GM12878 (cell line): ENCODE measurements at regions not wholly inside any gene's neighbourhood (a gene's known extent, or its start where the extent isn't known, plus 50 kb on each side); places are given as distances from the start of the nearest gene placed in this dataset.

Experiments used
- ATAC-seq: fragments of 200-7000 bp; cut with Tn5 transposase; 3 replicates; pipeline ENCODE4 v1.9.1; 2020; ENCODE audit warnings: mild to moderate bottlenecking, moderate library complexity
- BruUV-seq: library from RNA; stranded (reverse); fragments of 400-500 nt; replicated peaks from 2 replicates; lab custom pipeline; 2021; lab: Mats Ljungman, UMichigan
- CTCF ChIA-PET: fragments of 300-600 bp; sonication (Branson Sonifier 250); formaldehyde crosslinking; extraction: SDS; loops from one replicate; lab custom pipeline; 2021; ENCODE audit warnings: inconsistent platforms; lab: Yijun Ruan, JAX
- POLR2A ChIA-PET: fragments of 350-600 bp; formaldehyde crosslinking; extraction: SDS; loops from one replicate; lab custom pipeline; 2021; ENCODE audit warnings: inconsistent platforms; lab: Charles Lee
- RAD21 ChIA-PET: fragments of 300-600 bp; sonication (Branson Sonifier 250); formaldehyde crosslinking; loops from one replicate; lab custom pipeline; 2023; ENCODE audit warnings: antibody characterized with exemption; ENCODE audit not compliant: unreplicated experiment; lab: Charles Lee
- SMC1A ChIA-PET: fragments of 300-600 bp; sonication (Branson Sonifier 250); formaldehyde crosslinking; loops from one replicate; lab custom pipeline; 2023; ENCODE audit not compliant: unreplicated experiment, uncharacterized antibody; lab: Charles Lee
- DNase-seq: peaks from one replicate; pipeline ENCODE4 v3.0.0-alpha.2; 2011; ENCODE audit warnings: low read depth, low spot score
- FAIRE-seq: peaks from 3 replicates; lab custom pipeline; 2011; peaks lifted over from hg19 to GRCh38; lab: Jason Lieb, UNC
- H2AFZ ChIP-seq: 2 replicates; pipeline ENCODE4 v1.6.0; 2011; ENCODE audit warnings: low read depth, low read length, control low read depth; ENCODE audit not compliant: control insufficient read depth
- H3K27ac ChIP-seq: 2 replicates; pipeline ENCODE4 v1.5.1; 2011; ENCODE audit warnings: control low read depth; ENCODE audit not compliant: control insufficient read depth, insufficient read depth
- H3K27me3 ChIP-seq, 2 experiments: replicated peaks in 1 of 2; 2 replicates each; pipeline versions ENCODE4 v1.6.0 to v1.6.1; 2011; ENCODE audit warnings: low read length in 1 of 2; ENCODE audit not compliant: control insufficient read depth in 2 of 2, insufficient read depth in 2 of 2
- H3K36me3 ChIP-seq, 2 experiments: 2 replicates each; pipeline ENCODE4 v1.5.1; 2011; ENCODE audit warnings: low read length in 1 of 2; ENCODE audit not compliant: control insufficient read depth in 2 of 2, insufficient read depth in 2 of 2
- H3K4me1 ChIP-seq: 2 replicates; pipeline ENCODE4 v1.6.1; 2011; ENCODE audit warnings: mild to moderate bottlenecking, low read length, moderate library complexity, mixed read lengths; ENCODE audit not compliant: control insufficient read depth, insufficient read depth
- H3K4me2 ChIP-seq: 2 replicates; pipeline ENCODE4 v1.6.0; 2011; ENCODE audit warnings: control low read depth; ENCODE audit not compliant: control insufficient read depth, insufficient read depth
- H3K4me3 ChIP-seq: fragments of 200-600 bp; sonication (generic); 2 replicates; pipeline ENCODE4 v1.5.1; 2016
- H3K79me2 ChIP-seq: 2 replicates; pipeline ENCODE4 v1.6.0; 2011; ENCODE audit warnings: low read length; ENCODE audit not compliant: control insufficient read depth, insufficient read depth
- H3K9ac ChIP-seq: 2 replicates; pipeline ENCODE4 v1.8.0; 2011; ENCODE audit warnings: low read length, control low read depth, mixed read lengths; ENCODE audit not compliant: control insufficient read depth, insufficient read depth
- H3K9me3 ChIP-seq: replicated peaks from 3 replicates; pipeline ENCODE4 v1.5.1; 2011; ENCODE audit warnings: mild to moderate bottlenecking, low read length; ENCODE audit not compliant: control insufficient read depth, insufficient read depth
- H4K20me1 ChIP-seq: 2 replicates; pipeline ENCODE4 v1.6.0; 2011; ENCODE audit not compliant: control insufficient read depth, insufficient read depth
- BCLAF1 ChIP-seq: fragments of 450-650 bp; IDR thresholded peaks from 2 replicates; pipeline ENCODE4 v1.6.1; 2017; ENCODE audit warnings: antibody characterized with exemption, mild to moderate bottlenecking, moderate library complexity
- EGR1 ChIP-seq, 2 experiments: IDR thresholded peaks; 1 replicate in 1 of 2; 2 replicates in 1 of 2; pipeline ENCODE4 v1.6.1; 2011 to 2012; ENCODE audit warnings: low read depth in 2 of 2, low read length in 2 of 2, borderline replicate concordance in 1 of 2, mild to moderate bottlenecking in 1 of 2, moderate library complexity in 1 of 2
- IRF3 ChIP-seq: fragments of 450-650 bp; IDR thresholded peaks from 2 replicates; pipeline ENCODE4 v1.6.1; 2014; ENCODE audit warnings: mild to moderate bottlenecking
- NFIC ChIP-seq: IDR thresholded peaks from 2 replicates; pipeline ENCODE4 v1.6.1; 2012; ENCODE audit warnings: low read depth, mild to moderate bottlenecking, inconsistent platforms, low read length, moderate library complexity
- NFYA ChIP-seq: IDR thresholded peaks from 2 replicates; pipeline ENCODE4 v1.6.1; 2011; ENCODE audit warnings: low read depth, mild to moderate bottlenecking, low read length, improper control_type of control experiment, borderline replicate concordance
- RELA ChIP-seq: fragments of 450-650 bp; IDR thresholded peaks from 2 replicates; pipeline ENCODE4 v1.8.0; 2014; ENCODE audit warnings: borderline replicate concordance; ENCODE audit not compliant: partially characterized antibody
- ZNF384 ChIP-seq: IDR thresholded peaks from 2 replicates; pipeline ENCODE4 v1.6.1; 2012; ENCODE audit warnings: low read depth, mild to moderate bottlenecking, low read length, improper control_type of control experiment, borderline replicate concordance
- WGBS: methylation state at CpG from one replicate; pipeline ENCODE4 v1.1.6; 2016; ENCODE audit warnings: low lambda C conversion rate; ENCODE audit not compliant: insufficient replicate concordance, insufficient coverage; ENCODE audit errors: missing lambda C conversion rate; 5-methylcytosine and 5-hydroxymethylcytosine counted together
- in situ Hi-C: fragments of 300-500 bp; cut with MboI; formaldehyde crosslinking; loops from 9 replicates; pipeline ENCODE4 v1.14.3; 2018; ENCODE audit warnings: mixed read lengths
- intact Hi-C: fragments of 100-400 bp; cut with micrococcal nuclease; formaldehyde crosslinking; loops from one replicate; pipeline ENCODE4 v1.14.2; 2022; ENCODE audit not compliant: unreplicated experiment

GRCh38 chr15:38743147-38743546 lies 178.5 kb upstream of the RASGRP1 start:
- no peak overlapping the region for H3K4me2 ChIP-seq
- ChIA-PET POLR2A (no interaction called here), SMC1A (no interaction called here), CTCF (interaction anchor here (0.5 to 1.3 kb wide), 2 partner anchors 43 to 355 kb away, joined by 3 to 5 read pairs; no protein-coding TSS in a partner anchor), RAD21 (interaction anchor here (0.7 kb wide), 1 partner anchor 57 kb away, joined by 3 read pairs; no protein-coding TSS in a partner anchor)
- H3K36me3 ChIP-seq = no peaks in the 10 kb centered on the region
- no TSS peak for BruUV-seq
- no peaks in the 10 kb centered on the region for H3K9me3 ChIP-seq
- H2AFZ ChIP-seq = no peak overlapping the region
- 9% methylated on average over 3 of the region's 3 CpGs for WGBS
- ATAC-seq (no peak), FAIRE-seq (no peak), DNase-seq (no peak)
- no peaks in the 10 kb centered on the region for H4K20me1 ChIP-seq
- intact Hi-C loops (no loop called here), in situ Hi-C loops (no loop called here)
- no peaks in the 10 kb centered on the region for H3K79me2 ChIP-seq
- no peak overlapping the region for H3K9ac ChIP-seq
- H3K27me3 ChIP-seq = peaks cover 1 to 3% of the 10 kb centered on the region in 2 experiments; a peak in 3 of 4 replicates
- TF ChIP-seq BCLAF1 (no peak), RELA (no peak), EGR1 (IDR thresholded peaks at IDR 0.05; ENCODE audit: borderline replicate concordance in 1 of 2, low read depth in 2 of 2, low read length in 2 of 2) (no peak), NFYA (no peak), IRF3 (no peak), NFIC (no peak), ZNF384 (no peak)
- H3K4me3 ChIP-seq = no peak overlapping the region
- H3K4me1 ChIP-seq = no peaks in the 10 kb centered on the region
- no peak overlapping the region for H3K27ac ChIP-seq
